ENCODE measurements at regions not wholly inside any gene's neighbourhood (a gene's known extent, or its start where the extent isn't known, plus 50 kb on each side); places are given as distances from the start of the nearest gene placed in this dataset.
A peak's percentile ranks its signal among the peaks of the same experiment; 100 is the strongest.

DNA sequence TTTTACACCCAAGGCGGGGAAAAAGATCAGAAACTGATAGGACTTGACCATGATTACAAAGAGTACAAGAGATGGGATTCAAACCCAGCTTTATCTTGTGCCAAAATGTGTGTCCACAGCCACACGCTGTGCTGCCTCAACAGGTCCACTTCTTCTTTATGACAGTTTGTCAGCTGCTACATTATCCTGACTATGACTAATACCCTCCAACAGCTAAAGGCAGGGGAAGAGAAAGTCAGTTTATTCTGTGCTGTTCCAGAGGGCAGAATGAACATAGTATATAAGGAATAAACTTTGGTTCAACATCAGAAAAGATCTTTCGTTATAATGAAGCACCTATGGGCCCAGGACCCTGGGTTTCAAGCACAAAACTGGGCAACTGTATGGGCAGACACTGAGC is 668.2 kb upstream of the TENM4 start:
- ATAC-seq: no peak
- no peak for TF ChIP-seq ZNF565 (CRISPR knock-in tag; conservative IDR thresholded peaks at IDR 0.05; ENCODE audit: low read depth)
- no peak for TF ChIP-seq SNAI2 (CRISPR knock-in tag; IDR thresholded peaks at IDR 0.05)
- TF ChIP-seq ESRRG (CRISPR knock-in tag; IDR thresholded peaks at IDR 0.05): no peak
- TF ChIP-seq BACH2 (CRISPR knock-in tag; IDR thresholded peaks at IDR 0.05; ENCODE audit: borderline replicate concordance): no peak
- TF ChIP-seq ZNF70 (CRISPR knock-in tag; IDR thresholded peaks at IDR 0.05): no peak
- TF ChIP-seq ZNF8 (CRISPR knock-in tag; IDR thresholded peaks at IDR 0.05): no peak
- TF ChIP-seq ZC3H10 (CRISPR knock-in tag; IDR thresholded peaks at IDR 0.05): no peak
- TF ChIP-seq GLIS3 (CRISPR knock-in tag; IDR thresholded peaks at IDR 0.05): no peak

DNA sequence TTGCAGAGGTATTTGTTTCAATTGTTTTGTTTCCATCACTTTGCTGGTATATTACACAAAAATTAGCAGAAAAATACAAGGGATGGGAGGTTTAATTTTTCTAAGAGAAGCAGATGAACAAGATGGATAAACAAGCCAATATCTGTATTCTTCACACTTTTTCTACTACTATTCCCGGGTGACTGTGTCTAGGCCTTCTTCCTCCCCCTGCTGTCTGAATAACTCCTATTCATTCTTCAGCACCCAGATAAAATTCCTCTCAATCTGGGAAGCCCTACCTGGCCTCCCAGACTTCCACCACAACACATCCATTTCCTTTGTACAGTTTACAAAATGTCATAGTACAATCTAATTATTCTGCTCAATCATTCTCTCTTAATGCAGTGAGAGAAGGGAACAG is 666.6 kb upstream of the TENM4 start:
- TF ChIP-seq OSR1 (CRISPR knock-in tag; IDR thresholded peaks at IDR 0.05) (no peak), ZFP3 (CRISPR knock-in tag; IDR thresholded peaks at IDR 0.05) (0 out of 2 replicates have a peak, but pooled peaks have one; percentile 31), GLIS3 (CRISPR knock-in tag; IDR thresholded peaks at IDR 0.05) (no peak), ZC3H10 (CRISPR knock-in tag; IDR thresholded peaks at IDR 0.05) (no peak)
- TF ChIP-seq, protein P1, sequence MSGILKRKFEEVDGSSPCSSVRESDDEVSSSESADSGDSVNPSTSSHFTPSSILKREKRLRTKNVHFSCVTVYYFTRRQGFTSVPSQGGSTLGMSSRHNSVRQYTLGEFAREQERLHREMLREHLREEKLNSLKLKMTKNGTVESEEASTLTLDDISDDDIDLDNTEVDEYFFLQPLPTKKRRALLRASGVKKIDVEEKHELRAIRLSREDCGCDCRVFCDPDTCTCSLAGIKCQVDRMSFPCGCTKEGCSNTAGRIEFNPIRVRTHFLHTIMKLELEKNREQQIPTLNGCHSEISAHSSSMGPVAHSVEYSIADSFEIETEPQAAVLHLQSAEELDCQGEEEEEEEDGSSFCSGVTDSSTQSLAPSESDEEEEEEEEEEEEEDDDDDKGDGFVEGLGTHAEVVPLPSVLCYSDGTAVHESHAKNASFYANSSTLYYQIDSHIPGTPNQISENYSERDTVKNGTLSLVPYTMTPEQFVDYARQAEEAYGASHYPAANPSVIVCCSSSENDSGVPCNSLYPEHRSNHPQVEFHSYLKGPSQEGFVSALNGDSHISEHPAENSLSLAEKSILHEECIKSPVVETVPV (CRISPR knock-in tag; IDR thresholded peaks at IDR 0.05): no peak
- ATAC-seq: no peak

DNA sequence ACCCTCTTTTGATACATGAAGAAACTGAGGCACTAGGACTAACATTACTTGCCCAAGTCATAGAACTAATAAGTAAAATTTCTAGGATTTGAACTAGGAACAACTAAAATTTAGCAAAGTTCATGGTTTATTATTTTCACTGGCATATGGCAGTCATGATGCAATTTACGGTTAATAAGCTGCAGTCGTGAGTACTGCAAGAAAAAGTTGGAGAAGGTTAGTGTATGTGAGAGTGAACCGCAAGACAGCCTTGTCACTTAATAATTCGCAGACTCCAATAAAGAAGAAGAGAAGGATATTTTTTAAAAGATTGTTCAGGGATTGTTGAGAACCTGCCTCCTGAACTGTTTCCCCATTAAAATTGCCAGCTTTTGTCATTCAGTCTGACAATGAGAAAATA is 663.4 kb upstream of the TENM4 start:
- TF ChIP-seq, protein P2, sequence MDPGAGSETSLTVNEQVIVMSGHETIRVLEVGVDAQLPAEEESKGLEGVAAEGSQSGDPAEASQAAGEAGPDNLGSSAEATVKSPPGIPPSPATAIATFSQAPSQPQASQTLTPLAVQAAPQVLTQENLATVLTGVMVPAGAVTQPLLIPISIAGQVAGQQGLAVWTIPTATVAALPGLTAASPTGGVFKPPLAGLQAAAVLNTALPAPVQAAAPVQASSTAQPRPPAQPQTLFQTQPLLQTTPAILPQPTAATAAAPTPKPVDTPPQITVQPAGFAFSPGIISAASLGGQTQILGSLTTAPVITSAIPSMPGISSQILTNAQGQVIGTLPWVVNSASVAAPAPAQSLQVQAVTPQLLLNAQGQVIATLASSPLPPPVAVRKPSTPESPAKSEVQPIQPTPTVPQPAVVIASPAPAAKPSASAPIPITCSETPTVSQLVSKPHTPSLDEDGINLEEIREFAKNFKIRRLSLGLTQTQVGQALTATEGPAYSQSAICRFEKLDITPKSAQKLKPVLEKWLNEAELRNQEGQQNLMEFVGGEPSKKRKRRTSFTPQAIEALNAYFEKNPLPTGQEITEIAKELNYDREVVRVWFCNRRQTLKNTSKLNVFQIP (CRISPR knock-in tag; IDR thresholded peaks at IDR 0.05; ENCODE audit: borderline replicate concordance, low read depth): no peak
- TF ChIP-seq, protein P3, sequence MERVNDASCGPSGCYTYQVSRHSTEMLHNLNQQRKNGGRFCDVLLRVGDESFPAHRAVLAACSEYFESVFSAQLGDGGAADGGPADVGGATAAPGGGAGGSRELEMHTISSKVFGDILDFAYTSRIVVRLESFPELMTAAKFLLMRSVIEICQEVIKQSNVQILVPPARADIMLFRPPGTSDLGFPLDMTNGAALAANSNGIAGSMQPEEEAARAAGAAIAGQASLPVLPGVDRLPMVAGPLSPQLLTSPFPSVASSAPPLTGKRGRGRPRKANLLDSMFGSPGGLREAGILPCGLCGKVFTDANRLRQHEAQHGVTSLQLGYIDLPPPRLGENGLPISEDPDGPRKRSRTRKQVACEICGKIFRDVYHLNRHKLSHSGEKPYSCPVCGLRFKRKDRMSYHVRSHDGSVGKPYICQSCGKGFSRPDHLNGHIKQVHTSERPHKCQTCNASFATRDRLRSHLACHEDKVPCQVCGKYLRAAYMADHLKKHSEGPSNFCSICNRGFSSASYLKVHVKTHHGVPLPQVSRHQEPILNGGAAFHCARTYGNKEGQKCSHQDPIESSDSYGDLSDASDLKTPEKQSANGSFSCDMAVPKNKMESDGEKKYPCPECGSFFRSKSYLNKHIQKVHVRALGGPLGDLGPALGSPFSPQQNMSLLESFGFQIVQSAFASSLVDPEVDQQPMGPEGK (CRISPR knock-in tag; IDR thresholded peaks at IDR 0.05; ENCODE audit: borderline replicate concordance): no peak
- TF ChIP-seq CSDC2 (CRISPR knock-in tag; IDR thresholded peaks at IDR 0.05) (no peak), PPARA (CRISPR knock-in tag; IDR thresholded peaks at IDR 0.05; ENCODE audit: borderline replicate concordance) (no peak), SNAI2 (CRISPR knock-in tag; IDR thresholded peaks at IDR 0.05) (no peak), ZFP3 (CRISPR knock-in tag; IDR thresholded peaks at IDR 0.05) (no peak), OSR1 (CRISPR knock-in tag; IDR thresholded peaks at IDR 0.05) (no peak), TOX (CRISPR knock-in tag; IDR thresholded peaks at IDR 0.05; ENCODE audit: borderline replicate concordance) (no peak), BACH2 (CRISPR knock-in tag; IDR thresholded peaks at IDR 0.05; ENCODE audit: borderline replicate concordance) (no peak), ZFP30 (CRISPR knock-in tag; IDR thresholded peaks at IDR 0.05) (no peak), GLIS3 (CRISPR knock-in tag; IDR thresholded peaks at IDR 0.05) (no peak), ZNF8 (CRISPR knock-in tag; IDR thresholded peaks at IDR 0.05) (no peak), ZC3H10 (CRISPR knock-in tag; IDR thresholded peaks at IDR 0.05) (no peak), ISL1 (CRISPR knock-in tag; IDR thresholded peaks at IDR 0.05) (no peak)
- TF ChIP-seq, protein P4, sequence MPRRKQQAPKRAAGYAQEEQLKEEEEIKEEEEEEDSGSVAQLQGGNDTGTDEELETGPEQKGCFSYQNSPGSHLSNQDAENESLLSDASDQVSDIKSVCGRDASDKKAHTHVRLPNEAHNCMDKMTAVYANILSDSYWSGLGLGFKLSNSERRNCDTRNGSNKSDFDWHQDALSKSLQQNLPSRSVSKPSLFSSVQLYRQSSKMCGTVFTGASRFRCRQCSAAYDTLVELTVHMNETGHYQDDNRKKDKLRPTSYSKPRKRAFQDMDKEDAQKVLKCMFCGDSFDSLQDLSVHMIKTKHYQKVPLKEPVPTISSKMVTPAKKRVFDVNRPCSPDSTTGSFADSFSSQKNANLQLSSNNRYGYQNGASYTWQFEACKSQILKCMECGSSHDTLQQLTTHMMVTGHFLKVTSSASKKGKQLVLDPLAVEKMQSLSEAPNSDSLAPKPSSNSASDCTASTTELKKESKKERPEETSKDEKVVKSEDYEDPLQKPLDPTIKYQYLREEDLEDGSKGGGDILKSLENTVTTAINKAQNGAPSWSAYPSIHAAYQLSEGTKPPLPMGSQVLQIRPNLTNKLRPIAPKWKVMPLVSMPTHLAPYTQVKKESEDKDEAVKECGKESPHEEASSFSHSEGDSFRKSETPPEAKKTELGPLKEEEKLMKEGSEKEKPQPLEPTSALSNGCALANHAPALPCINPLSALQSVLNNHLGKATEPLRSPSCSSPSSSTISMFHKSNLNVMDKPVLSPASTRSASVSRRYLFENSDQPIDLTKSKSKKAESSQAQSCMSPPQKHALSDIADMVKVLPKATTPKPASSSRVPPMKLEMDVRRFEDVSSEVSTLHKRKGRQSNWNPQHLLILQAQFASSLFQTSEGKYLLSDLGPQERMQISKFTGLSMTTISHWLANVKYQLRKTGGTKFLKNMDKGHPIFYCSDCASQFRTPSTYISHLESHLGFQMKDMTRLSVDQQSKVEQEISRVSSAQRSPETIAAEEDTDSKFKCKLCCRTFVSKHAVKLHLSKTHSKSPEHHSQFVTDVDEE (CRISPR knock-in tag; IDR thresholded peaks at IDR 0.05): no peak
- TF ChIP-seq, protein P1 (CRISPR knock-in tag; IDR thresholded peaks at IDR 0.05): no peak
- no peak for ATAC-seq

Data from SK-N-SH treated with all-trans-retinoic acid at 6 μM for 48 hours (cell line).